Inflammatory macrophage (primary cell): ENCODE measurements at regions not wholly inside any gene's neighbourhood (a gene's known extent, or its start where the extent isn't known, plus 50 kb on each side); places are given as distances from the start of the nearest gene placed in this dataset.

ENCODE experiments used
- DNase-seq, 2 donors: peaks; one replicate each; pipeline ENCODE4 v3.0.0-alpha.2; 2020 to 2022

- DNase-seq = no peak
Measured at GRCh38 chr10:130463104-130463875, 327.1 kb downstream of the GLRX3 start.

- no peak for DNase-seq
Measured at GRCh38 chr10:130463876-130464364, 327.7 kb downstream of the GLRX3 start.

DNA sequence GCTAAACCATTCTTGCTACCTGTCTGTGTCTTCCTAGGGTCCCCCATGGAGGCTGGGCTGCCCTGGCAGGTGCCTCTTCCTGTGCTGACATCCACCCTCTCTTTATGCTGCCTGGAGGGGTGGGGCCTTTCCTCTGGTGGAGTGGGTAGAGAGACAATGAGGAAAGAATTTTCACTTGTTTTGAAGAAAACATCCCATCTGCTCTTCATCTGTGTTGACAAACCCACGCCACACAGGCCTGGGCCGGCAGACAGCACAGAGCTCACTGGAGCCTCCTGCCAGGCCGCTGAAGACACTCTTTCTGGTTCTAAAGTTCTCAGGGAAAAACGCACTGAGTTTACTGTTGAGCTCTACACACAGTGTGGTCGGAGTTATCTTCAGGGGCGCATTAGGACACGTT is 328.2 kb downstream of the GLRX3 start:
- DNase-seq = no peak

- no peak for DNase-seq
Measured at GRCh38 chr10:130466271-130466997, 330.2 kb downstream of the GLRX3 start.

DNA sequence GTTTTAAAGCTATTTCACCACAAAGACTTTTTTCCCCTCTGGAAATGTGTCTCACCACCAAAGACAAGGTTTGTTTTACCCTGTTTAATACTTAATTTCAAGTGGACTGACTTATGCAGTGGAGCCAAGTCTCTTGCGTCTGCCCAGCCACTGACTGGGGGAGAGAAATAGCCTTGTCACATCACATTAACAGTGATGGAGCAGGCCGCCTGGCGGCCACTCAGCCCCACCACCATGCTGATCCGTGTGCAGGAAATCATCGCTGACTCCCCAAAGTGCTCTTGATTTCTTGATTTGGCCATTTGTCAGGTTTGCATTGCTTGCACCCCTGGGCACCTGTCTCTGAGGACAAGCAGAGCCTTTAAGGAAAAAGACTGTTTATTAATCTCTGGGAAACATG is 334.1 kb downstream of the GLRX3 start:
- DNase-seq = no peak

- no peak for DNase-seq
Measured at GRCh38 chr10:130470973-130471372, 334.8 kb downstream of the GLRX3 start.

DNA sequence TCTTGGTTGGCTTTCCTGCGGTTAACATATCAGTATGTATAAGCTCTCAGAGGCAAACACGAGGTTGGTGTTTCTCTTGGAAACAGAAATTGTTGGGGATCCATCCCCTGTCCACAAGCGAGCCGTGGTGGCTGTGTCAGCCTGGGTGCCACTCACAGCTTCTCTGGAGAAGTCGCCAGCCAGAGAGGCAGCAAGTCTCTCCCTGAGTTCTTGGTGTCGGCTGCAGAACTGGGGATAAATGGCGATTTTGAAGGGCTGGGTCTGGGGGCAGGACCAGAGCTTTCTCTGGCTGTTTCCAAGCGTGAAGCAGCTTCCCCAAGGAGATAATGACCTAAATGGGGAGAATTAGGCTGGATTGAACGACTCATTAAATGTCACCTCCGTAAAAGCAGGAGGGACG is 335.3 kb downstream of the GLRX3 start:
- no peak for DNase-seq

DNA sequence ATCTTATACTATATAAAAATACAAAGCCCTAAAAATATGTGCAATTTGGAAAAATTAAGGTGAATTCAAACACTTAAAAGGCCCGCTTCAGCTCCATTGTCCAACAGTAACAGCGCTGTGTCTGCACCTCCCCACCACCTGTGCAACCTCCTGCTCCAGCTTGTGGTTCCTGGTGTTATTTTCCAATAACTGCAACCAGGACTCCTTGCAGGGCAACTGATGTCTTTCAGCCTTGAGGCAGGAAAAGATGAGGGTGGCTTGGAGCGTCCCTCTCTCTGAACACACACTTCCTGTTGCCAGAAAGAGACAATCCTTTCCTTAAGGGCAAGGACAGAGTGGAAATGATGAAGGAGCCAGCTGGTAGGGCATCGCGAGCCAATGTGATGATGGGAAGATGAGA is 336.0 kb downstream of the GLRX3 start:
- no peak for DNase-seq

DNA sequence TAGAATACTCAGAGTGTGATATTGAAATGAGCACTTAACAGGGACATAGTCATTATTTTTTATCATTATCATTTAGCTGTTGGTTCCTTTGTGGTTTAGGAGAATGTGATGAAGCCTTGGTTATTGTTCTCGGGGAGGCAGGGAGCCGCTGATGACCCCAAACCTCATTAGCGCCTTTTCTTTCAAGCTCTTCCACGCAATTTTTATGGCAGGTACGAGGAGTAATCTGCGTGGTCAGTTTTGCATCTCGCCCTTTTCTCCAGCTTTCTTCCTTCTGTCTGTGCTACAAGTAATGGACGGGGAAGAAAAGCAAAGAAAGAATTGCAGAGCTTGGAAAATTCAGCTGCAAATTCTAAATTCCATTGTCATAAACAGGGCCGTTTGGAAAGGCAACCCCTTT is 338.4 kb downstream of the GLRX3 start:
- no peak for DNase-seq

DNA sequence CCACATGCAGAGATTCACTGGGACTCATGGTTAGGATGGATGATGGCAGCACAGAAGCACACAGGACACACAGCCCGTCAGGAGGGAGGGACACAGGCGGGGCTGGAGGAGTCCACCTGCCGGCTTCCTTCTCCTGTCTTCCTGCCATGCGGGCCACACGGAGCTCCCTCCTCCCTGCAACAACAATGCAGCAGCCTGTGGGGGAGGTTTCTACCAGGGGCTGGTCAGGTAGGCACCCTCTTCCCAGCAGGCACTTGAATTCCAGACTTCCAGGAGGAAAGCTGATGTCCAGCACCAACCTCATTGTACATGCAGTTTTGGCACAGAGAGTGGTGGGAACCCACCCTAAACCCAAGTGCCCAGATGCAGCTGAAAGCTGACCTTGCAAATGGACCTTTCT is 341.2 kb downstream of the GLRX3 start:
- no peak for DNase-seq

- no peak for DNase-seq
Measured at GRCh38 chr10:130479146-130479545, 343.0 kb downstream of the GLRX3 start.

DNA sequence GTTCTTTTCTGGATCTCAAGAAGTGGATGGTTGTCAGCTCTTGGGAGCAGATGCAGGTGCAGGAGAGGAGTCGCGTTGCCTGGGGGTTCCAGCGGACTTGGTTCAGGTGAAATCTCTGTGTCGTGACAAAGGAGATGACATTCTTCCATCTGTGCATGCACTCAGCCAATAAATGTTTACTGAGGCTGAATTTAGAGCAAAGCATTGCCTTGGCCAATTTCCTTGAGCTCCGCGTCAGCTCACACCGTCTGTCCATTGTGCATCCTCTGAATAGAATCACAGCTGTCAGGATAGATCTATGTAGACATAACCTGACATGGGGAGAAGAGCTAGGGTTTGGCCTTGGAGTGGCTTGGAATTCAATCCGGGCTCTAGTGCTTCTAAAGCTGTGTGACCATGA is 343.7 kb downstream of the GLRX3 start:
- no peak for DNase-seq

DNA sequence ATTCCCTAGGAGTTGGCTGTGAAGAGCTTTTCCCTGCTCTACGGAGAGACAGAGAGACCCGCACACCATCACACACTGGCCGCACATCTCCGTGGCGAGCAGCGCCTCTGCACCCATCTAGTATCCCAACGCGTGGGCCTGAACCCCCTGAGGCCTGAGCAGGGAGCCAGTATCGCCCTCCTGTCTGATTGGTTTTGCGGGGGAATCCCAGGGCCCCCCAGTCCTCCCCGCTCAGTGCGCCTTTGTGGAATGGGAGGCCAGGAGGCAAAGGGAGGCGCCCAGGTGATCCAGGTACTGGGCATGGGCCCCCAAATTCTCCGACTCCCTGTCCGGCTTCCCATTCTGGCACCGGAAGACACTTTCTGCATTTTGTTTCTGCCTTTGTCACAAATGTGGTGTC is 344.3 kb downstream of the GLRX3 start:
- no peak for DNase-seq

- DNase-seq = no peak
Measured at GRCh38 chr10:130481076-130481930, 345.1 kb downstream of the GLRX3 start.

- no peak for DNase-seq
Measured at GRCh38 chr10:130481936-130482335, 345.7 kb downstream of the GLRX3 start.

GRCh38 chr10:130483691-130484467 is 347.7 kb downstream of the GLRX3 start:
- DNase-seq = no peak

DNA sequence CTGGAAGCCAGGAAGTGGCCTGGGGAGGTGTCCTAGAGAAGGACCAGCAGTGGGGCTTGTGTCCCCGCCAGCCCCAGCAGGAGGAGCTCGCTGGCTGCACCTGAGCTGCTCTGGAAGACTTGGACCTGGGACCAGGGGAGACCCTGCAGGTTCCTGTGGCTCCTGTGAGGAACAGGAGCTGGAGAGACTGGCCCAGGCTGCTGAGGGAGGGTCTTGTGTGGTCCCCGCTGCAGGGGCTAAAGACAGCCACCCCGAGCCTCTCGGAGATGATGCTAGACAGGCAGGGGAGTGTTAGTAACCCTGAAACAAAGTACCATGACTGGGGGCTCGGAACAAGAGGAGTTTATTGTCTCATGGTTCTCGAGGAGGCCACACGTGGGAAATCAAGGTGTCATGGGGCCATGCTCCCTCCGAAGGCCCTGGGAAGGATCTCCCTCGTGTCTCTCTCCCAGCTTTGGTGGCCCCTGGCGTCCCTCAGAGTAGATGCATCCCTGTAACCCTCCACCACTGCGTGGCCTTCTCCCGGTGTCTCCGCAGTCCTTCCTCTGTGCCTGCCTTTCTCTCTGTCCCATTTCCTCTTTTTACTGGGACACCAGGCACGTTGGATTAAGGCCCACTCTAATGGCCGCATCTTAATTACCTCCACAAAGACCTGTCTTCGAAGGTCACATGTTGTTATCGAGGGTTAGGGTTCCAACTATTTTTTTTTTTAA is 348.4 kb downstream of the GLRX3 start:
- no peak for DNase-seq

DNA sequence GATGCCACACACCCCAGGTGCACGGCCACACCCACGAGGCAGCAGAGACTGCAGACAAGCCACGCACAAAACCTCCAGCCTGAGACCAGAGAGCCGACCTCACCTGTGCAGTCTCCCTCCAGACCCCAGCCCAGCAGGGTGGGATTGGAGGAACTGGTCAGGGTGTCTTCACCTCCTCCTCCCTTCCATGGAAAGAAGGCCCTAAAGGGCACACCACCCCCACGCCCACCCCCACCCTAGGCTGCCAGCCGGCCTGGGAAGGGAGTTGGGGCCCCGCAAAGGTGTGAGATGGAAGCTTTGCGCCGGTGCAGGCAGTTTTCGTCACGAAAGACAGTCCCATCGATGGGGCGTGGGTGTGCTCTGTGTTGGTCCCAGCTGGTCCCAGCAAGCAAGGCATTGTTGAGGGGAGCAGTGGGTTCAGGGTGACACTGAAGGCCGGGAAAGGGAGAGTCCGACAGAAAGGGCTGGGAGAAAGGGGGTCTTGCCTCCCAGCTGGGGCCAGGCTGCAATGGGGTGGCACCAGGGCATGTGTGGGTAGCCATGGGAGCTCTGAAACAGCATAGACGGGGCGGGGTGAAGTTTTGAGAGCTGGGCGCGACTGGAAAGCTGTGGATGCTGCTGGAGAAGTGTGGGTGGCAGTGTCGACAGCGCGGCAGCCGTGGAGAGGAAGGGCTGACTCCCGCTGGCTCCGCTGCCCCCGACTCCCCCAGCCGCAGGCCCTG is 349.2 kb downstream of the GLRX3 start:
- no peak for DNase-seq

DNA sequence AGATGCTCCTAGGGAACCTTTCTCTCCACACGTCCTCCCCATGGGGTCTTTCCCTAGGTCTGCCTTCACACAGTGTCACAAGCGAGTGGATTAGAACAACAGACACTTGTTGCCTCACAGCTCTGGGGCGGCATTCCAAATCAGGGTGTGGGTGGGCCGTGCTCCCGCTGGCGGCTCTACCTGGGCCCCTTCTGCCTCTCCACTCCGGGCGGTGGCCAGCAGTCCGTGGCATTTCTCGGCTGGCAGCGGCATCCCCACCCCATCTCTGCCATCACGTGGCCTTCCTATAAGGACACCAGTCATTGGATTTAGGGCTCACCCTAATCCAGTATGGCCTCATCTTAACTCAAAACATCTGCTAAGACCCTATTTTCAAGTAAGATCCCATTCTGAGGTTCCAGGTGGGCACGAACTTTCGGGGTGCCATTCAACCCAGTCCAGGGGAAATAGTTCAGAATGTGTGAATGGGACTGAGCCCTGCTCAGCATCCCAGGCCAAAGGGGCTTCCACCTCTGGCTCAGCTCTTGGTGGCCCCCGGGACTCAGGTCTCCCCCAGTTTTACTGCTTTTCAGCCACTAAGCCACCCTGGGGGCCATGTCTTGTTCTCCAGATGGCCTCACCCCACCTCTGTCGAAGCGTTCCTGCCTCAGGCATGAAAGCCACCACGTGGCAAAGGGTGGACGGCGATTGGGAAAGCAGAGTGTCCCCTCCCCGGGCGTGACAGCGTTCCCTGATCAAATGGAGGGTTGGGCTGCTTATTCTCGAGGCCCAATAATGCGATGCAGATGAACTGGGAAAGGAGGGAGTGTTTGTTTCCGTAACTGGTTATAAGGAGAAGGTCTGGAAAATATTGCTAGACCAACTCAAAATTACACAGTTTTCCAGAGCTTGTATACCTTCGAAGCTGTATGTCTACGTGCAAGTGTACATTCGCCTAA is 350.0 kb downstream of the GLRX3 start:
- DNase-seq = no peak

GRCh38 chr10:130486906-130487305 is 350.7 kb downstream of the GLRX3 start:
- no peak for DNase-seq
